GM19455 (cell line): ENCODE measurements at regions not wholly inside any gene's neighbourhood (a gene's known extent, or its start where the extent isn't known, plus 50 kb on each side); places are given as distances from the start of the nearest gene placed in this dataset.

Experiments
- ATAC-seq: cut with Tn5 transposase; IDR thresholded peaks from one replicate; pipeline ENCODE4 v1.9.1; 2021; ENCODE audit not compliant: unreplicated experiment

DNA sequence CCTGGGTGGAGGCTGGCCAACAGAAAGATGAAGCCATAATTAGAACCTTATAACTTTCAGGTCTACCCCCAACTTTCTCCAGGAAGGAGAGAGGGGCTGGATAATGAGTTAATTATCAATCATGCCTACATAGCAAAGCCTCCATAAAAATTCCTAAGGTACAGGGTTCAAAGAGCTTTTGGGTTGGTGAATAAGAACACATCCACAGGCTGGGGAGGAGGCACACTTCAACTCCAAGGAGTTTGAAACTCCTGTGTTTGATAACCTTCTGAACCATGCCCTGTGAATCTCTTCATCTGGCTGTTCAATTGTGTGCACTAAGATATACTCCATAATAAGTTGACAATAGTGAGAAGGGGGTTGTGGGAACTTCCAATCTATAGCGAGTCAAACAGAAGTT lies 552.3 kb downstream of the TDRD15 start:
- ATAC-seq, result no peak

DNA sequence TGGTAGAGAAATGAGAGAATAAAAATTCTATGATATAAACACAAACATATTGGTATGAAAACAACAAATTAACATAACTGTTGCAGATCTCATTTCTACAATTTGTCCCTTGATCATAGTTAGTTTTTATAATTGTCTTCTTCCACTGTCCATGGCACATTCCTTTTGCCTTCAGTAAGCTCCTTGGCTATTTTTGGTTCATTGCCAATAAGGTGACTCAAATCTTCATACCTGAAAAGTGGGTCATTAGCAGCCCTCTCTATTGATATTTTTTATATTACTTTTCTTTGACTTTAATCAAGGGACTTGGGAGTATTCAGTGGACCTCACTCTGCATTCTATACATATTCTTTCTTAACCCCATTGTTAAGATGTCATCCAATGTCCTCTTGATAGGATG lies 552.9 kb downstream of the TDRD15 start:
- ATAC-seq, result no peak

- ATAC-seq, result no peak
Measured at GRCh38 chr2:21683838-21684237, 560.1 kb downstream of the TDRD15 start.

GRCh38 chr2:21687589-21687988 lies 563.8 kb downstream of the TDRD15 start:
- ATAC-seq, result no peak

DNA sequence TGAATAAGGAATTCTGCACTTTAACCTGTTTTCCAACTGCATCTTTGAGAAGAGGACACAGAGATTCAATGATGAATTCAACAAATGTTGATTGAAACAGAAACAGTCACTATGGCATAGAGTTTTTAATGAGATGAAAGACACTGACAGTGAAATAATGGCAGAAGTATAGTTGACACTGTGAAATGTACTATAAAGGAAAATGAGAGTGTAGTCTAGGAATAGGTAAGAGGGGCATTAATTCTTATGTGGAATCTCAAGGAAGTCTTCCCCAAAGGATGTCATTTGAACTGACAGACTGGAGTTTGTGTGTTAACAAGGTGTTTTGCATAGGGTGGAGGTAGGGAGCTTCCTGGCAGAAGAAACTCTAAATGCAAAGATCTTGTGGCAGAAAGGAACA lies 566.2 kb downstream of the TDRD15 start:
- ATAC-seq, result no peak

GRCh38 chr2:21693081-21693480 lies 569.3 kb downstream of the TDRD15 start:
- no peak for ATAC-seq

DNA sequence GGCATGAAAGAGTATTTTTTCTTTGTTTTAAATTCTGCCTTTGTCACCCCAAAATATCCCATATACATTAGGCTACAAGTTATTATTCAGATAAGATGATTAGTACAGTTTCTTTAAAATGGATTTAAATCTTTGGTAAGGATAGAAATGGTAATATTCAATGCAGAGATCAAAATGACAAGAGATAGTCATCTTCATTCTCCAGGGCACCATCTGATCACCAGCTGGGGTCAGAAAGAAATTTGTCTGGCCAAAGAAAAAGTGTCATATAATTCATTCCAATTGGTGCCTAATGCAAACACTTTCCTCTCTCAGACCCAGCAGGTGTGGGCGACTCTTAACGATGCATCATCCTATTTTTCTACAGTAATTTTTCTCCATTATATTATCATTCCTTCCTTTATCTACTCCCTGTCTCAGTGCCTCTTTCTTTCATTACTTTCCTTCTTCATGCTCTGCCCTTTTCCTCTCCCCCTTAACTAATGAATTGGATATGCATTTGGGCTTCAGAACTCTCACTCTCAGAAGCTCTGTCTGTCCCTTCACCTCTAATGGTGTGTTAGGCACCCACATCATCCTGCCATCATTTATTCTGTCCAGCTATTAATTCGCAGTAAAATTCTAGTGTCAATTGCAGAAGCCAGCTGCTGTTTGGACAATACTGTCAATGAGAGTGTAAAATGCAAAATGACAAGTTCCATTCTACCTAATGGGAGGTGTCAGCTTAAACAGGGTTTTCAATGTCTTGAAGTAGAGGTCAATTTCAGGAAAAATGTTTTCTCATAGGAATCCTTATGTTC lies 570.5 kb downstream of the TDRD15 start:
- no peak for ATAC-seq

DNA sequence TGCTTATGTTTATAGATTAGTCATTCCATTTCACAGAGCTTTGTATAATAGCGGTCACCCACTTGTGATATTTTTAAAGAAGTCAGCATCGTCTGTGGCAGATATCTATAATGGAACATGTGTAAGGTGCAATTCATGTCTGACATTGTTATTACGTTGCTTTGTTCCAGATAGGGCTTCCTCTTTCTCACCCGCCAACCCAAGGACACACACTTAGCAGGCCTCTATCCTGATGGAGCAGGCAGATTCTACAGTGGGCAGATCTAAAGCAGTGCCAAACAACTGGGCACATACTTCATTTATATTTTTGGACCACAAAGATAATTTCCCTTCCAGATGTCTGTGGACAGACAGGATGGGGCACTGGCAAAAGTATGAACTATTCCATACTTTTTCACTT lies 573.1 kb downstream of the TDRD15 start:
- ATAC-seq, result no peak

- ATAC-seq, result no peak
Measured at GRCh38 chr2:21700644-21701043, 576.9 kb downstream of the TDRD15 start.

DNA sequence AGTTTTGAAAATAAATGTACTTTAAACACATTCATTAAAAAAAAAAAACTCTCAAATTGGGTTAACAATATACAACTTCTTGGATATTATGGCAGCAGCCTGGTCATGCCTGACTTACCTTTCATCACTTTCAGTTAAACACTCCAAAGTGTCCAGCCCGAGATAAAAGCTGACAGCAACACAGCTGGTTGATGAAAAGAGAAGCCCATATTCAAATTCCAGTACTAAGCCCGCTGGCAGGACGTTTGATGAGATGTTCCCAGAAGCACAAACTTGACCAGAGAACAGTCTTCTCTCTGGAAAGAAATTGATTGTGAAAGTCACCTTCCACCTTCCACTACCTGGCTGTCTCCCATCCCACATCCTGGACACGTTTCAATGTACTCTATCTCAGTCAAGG lies 586.3 kb downstream of the TDRD15 start:
- no peak for ATAC-seq

DNA sequence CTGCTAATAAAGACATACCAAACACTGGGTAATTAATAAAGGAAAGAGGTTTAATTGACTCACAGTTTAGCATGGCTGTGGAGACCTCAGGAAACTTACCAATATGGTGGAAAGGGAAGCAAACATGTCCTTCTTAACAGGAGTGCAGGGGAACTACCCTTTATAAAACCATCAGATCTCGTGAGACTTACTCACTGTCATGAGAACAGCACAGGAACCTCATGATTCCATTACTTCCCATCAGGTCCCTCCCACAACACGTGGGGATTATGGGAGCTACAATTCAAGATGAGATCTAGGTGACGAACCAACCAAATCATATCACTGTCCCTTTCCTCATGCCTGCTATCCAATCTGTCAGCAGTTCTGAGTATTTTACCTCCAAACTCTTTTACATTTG lies 586.7 kb downstream of the TDRD15 start:
- ATAC-seq, result no peak

DNA sequence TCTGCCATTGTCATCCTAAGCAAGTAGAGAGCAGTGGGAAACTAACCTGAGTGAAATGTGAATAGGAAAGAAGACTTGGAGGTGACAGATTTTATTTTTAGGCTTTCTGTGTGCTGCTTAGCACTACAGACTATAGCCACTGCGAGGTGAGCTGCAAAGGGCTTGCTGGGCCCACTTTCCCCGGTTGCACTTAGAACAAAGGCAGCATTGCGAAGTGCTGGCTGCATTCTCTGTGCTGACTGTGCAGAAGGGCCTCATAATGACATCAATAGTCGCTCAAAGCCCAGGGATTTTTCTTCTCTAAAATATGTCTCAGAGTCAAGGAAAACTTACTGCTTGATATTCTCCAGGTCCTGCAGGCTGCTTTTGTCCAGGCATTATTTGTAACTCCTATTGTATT lies 592.1 kb downstream of the TDRD15 start:
- ATAC-seq, result no peak

- no peak for ATAC-seq
Measured at GRCh38 chr2:21727101-21727500, 603.3 kb downstream of the TDRD15 start.

- no peak for ATAC-seq
Measured at GRCh38 chr2:21728133-21728532, 604.4 kb downstream of the TDRD15 start.

- no peak for ATAC-seq
Measured at GRCh38 chr2:21730141-21730540, 606.4 kb downstream of the TDRD15 start.

GRCh38 chr2:21740484-21740883 lies 616.7 kb downstream of the TDRD15 start:
- ATAC-seq, result no peak

GRCh38 chr2:21746499-21746898 lies 622.7 kb downstream of the TDRD15 start:
- no peak for ATAC-seq

- no peak for ATAC-seq
Measured at GRCh38 chr2:21748501-21748900, 624.7 kb downstream of the TDRD15 start.

- no peak for ATAC-seq
Measured at GRCh38 chr2:21754164-21754788, 630.5 kb downstream of the TDRD15 start.

DNA sequence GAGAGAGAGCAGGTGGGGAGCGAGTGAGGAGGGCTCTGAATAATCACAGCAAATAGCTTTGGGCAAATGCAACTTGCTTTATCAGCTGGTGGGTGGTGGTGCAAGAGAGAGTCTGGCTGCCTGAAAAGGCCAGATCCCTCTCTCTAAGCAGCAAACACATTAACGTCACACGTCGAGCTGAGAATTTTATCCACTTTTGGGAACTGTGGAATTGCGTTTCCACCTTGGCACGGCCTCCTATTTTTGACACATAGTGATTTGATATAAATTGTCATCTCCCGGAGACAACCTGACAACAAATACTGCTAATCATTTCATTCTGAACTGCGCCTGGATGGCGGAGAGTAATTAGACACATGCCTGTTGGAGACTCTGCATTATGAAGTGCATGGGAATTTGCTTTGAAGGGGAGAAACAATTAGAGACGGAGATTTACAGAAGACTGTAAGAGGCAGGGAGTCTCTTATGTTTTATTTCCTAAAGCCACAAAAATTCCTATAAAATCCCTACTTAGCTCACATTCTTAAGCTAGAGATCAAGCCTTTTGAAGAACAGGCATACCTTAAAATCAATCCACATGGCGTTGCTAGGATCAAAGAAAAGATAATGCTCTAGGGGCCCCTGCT lies 634.1 kb downstream of the TDRD15 start:
- no peak for ATAC-seq

DNA sequence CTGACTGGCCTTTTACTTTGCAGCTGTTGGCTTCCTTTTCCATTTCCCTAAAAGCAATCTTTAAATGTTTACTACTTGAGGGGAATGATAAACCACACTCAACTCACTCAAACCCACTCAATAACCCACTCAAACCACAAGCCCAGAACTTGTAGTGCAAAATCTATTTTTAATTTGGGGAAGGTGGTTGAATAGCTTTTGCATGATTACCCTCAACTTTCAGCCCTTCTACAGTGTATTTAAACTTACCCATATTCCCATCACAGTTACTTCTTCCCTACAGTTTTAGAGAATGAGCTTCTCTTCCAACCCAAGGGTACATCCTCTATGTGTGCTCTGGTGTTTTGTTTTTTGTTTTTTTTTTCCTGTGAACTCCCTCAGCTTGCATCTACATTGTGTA lies 636.1 kb downstream of the TDRD15 start:
- ATAC-seq, result no peak

- no peak for ATAC-seq
Measured at GRCh38 chr2:21761361-21761760, 637.6 kb downstream of the TDRD15 start.
